Esophagus muscularis mucosa (tissue), 4 donors: ENCODE measurements at regions not wholly inside any gene's neighbourhood (a gene's known extent, or its start where the extent isn't known, plus 50 kb on each side); places are given as distances from the start of the nearest gene placed in this dataset.

Source experiments
- EP300 ChIP-seq: sonication (generic); formaldehyde crosslinking; IDR thresholded peaks from one replicate; pipeline ENCODE4 v1.6.1; 2017; ENCODE audit warnings: antibody characterized with exemption
- POLR2A ChIP-seq: fragments of 450-650 bp; IDR thresholded peaks from one replicate; pipeline ENCODE4 v1.6.1; 2017; ENCODE audit warnings: antibody characterized with exemption, moderate library complexity, mild to moderate bottlenecking, low read depth
- TF ChIP-seq, protein P1 (sequence below), 3 experiments: fragments of 200-600 bp in 2 of 3; fragments of 450-650 bp in 1 of 3; sonication (generic) in 2 of 3; IDR thresholded peaks; one replicate each; pipeline ENCODE4 v1.5.1; 2017 to 2019; ENCODE audit warnings: antibody characterized with exemption in 3 of 3, mild to moderate bottlenecking in 2 of 3, moderate library complexity in 1 of 3

DNA sequence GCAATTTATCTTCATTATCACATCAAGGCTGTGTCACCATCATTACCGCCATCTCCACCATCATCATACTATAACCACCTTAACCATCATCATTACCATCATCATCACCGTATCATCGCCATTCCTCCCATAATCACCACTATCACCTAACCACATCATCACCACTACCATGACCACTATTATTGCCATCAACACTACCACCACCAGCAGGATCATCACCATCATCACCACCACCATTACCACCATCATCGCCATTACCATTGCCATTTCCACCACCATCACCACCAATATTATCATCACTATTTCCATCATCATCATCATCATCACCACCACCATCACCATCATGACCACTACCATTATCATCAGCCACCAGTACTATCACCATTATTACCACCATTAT, 314.4 kb downstream of the CYP26B1 start:
- TF ChIP-seq, protein P1, sequence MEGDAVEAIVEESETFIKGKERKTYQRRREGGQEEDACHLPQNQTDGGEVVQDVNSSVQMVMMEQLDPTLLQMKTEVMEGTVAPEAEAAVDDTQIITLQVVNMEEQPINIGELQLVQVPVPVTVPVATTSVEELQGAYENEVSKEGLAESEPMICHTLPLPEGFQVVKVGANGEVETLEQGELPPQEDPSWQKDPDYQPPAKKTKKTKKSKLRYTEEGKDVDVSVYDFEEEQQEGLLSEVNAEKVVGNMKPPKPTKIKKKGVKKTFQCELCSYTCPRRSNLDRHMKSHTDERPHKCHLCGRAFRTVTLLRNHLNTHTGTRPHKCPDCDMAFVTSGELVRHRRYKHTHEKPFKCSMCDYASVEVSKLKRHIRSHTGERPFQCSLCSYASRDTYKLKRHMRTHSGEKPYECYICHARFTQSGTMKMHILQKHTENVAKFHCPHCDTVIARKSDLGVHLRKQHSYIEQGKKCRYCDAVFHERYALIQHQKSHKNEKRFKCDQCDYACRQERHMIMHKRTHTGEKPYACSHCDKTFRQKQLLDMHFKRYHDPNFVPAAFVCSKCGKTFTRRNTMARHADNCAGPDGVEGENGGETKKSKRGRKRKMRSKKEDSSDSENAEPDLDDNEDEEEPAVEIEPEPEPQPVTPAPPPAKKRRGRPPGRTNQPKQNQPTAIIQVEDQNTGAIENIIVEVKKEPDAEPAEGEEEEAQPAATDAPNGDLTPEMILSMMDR (IDR thresholded peaks at IDR 0.05), result no peak
- TF ChIP-seq POLR2A, result no peak
- no peak for TF ChIP-seq EP300
